ENCODE measurements at regions not wholly inside any gene's neighbourhood (a gene's known extent, or its start where the extent isn't known, plus 50 kb on each side); places are given as distances from the start of the nearest gene placed in this dataset.

GRCh38 chr3:153339065-153339464, 177.0 kb downstream of the RAP2B start:
- POLR2A ChIA-PET, result no interaction called here
- Mint-ChIP-seq H3K27ac (no peak overlapping the region), H3K9me3 (peaks cover 37% of the 10 kb centered on the region), H3K4me1 (no peaks in the 10 kb centered on the region), H3K36me3 (peaks cover 20% of the 10 kb centered on the region), H3K27me3 (ENCODE audit: low read depth) (peaks cover 23% of the 10 kb centered on the region), H3K4me3 (no peak overlapping the region)
- no peak for DNase-seq (ENCODE audit: low spot score)
- no peak for ATAC-seq
- TF ChIP-seq GTF2I (CRISPR knock-in tag; conservative IDR thresholded peaks at IDR 0.05) (no peak), CBFB (CRISPR knock-in tag; IDR thresholded peaks at IDR 0.05; ENCODE audit: low read depth) (no peak), ATF2 (CRISPR knock-in tag; IDR thresholded peaks at IDR 0.05; ENCODE audit: borderline replicate concordance, low read depth) (no peak), EMX1 (CRISPR knock-in tag; IDR thresholded peaks at IDR 0.05) (no peak), PRDM15 (CRISPR knock-in tag; IDR thresholded peaks at IDR 0.05) (no peak), MAX (CRISPR knock-in tag; IDR thresholded peaks at IDR 0.05) (no peak), MXD4 (CRISPR knock-in tag; IDR thresholded peaks at IDR 0.05; ENCODE audit: borderline replicate concordance) (no peak), ZSCAN18 (CRISPR knock-in tag; IDR thresholded peaks at IDR 0.05) (no peak), ZNF263 (CRISPR knock-in tag; IDR thresholded peaks at IDR 0.05; ENCODE audit: low read depth) (no peak), E2F5 (CRISPR knock-in tag; IDR thresholded peaks at IDR 0.05) (no peak), ZNF532 (CRISPR knock-in tag; IDR thresholded peaks at IDR 0.05; ENCODE audit: borderline replicate concordance) (no peak), NFATC4 (CRISPR knock-in tag; IDR thresholded peaks at IDR 0.05) (no peak), ELF4 (CRISPR knock-in tag; IDR thresholded peaks at IDR 0.05; ENCODE audit: low read depth) (no peak)
- CTCF ChIA-PET, result no interaction called here

Measured in WTC11 (cell line).